HG02973 (cell line): ENCODE measurements at regions not wholly inside any gene's neighbourhood (a gene's known extent, or its start where the extent isn't known, plus 50 kb on each side); places are given as distances from the start of the nearest gene placed in this dataset.

ENCODE experiments used
- ATAC-seq: cut with Tn5 transposase; IDR thresholded peaks from one replicate; pipeline ENCODE4 v1.9.1; 2021; ENCODE audit warnings: moderate library complexity; ENCODE audit not compliant: unreplicated experiment

GRCh38 chr4:89665662-89666061 is 171.3 kb downstream of the SNCA start:
- no peak for ATAC-seq

GRCh38 chr4:89664521-89664920 is 172.4 kb downstream of the SNCA start:
- ATAC-seq = no peak

GRCh38 chr4:89661173-89661899 is 175.6 kb downstream of the SNCA start:
- ATAC-seq = no peak

- ATAC-seq = no peak
These were observed 176.4 kb downstream of the SNCA start for GRCh38 chr4:89660444-89661172.

- ATAC-seq = peak; percentile 87
These were observed 178.3 kb downstream of the SNCA start for GRCh38 chr4:89658701-89659024.

GRCh38 chr4:89657931-89658700 is 178.8 kb downstream of the SNCA start:
- ATAC-seq = peak; percentile 74

- no peak for ATAC-seq
These were observed 183.9 kb downstream of the SNCA start for GRCh38 chr4:89653012-89653411.

- no peak for ATAC-seq
These were observed 191.5 kb downstream of the SNCA start for GRCh38 chr4:89645482-89645881.

GRCh38 chr4:89641367-89641687 is 195.6 kb downstream of the SNCA start:
- ATAC-seq = no peak

- ATAC-seq = peak; percentile 76
These were observed 196.2 kb downstream of the SNCA start for GRCh38 chr4:89640620-89641366.

- ATAC-seq = no peak
These were observed 197.6 kb downstream of the SNCA start for GRCh38 chr4:89639395-89639794.

- ATAC-seq = no peak
These were observed 211.2 kb downstream of the SNCA start for GRCh38 chr4:89625599-89626293.

GRCh38 chr4:89619206-89619962 is 217.6 kb downstream of the SNCA start:
- ATAC-seq = no peak

- no peak for ATAC-seq
These were observed 218.8 kb downstream of the SNCA start for GRCh38 chr4:89618151-89618550.

- ATAC-seq = no peak
These were observed 219.6 kb downstream of the SNCA start for GRCh38 chr4:89617317-89617716.

- no peak for ATAC-seq
These were observed 220.6 kb downstream of the SNCA start for GRCh38 chr4:89616382-89616781.

- no peak for ATAC-seq
These were observed 221.9 kb downstream of the SNCA start for GRCh38 chr4:89615051-89615450.

- ATAC-seq = no peak
These were observed 222.8 kb downstream of the SNCA start for GRCh38 chr4:89614155-89614554.

- no peak for ATAC-seq
These were observed 226.7 kb downstream of the SNCA start for GRCh38 chr4:89610236-89610635.

GRCh38 chr4:89609756-89610155 is 227.2 kb downstream of the SNCA start:
- no peak for ATAC-seq
